ENCODE measurements at regions not wholly inside any gene's neighbourhood (a gene's known extent, or its start where the extent isn't known, plus 50 kb on each side); places are given as distances from the start of the nearest gene placed in this dataset.

GRCh38 chr1:115412733-115413132 is 74.7 kb upstream of the NGF start:
- no peak for DNase-seq (ENCODE audit: low read depth)

GRCh38 chr1:115412286-115412685 is 74.2 kb upstream of the NGF start:
- DNase-seq (ENCODE audit: low read depth) = no peak

- DNase-seq (ENCODE audit: low read depth) = peak; percentile 78
Measured at GRCh38 chr1:115411371-115412063, 73.5 kb upstream of the NGF start.

- DNase-seq (ENCODE audit: low read depth) = peak; percentile 10
Measured at GRCh38 chr1:115409094-115410015, 71.3 kb upstream of the NGF start.

GRCh38 chr1:115408533-115408932 is 70.5 kb upstream of the NGF start:
- no peak for DNase-seq (ENCODE audit: low read depth)

GRCh38 chr1:115404911-115405310 is 66.9 kb upstream of the NGF start:
- DNase-seq (ENCODE audit: low read depth) = no peak

- peak; percentile 26 for DNase-seq (ENCODE audit: low read depth)
Measured at GRCh38 chr1:115402753-115403184, 64.7 kb upstream of the NGF start.

- DNase-seq (ENCODE audit: low read depth) = no peak
Measured at GRCh38 chr1:115401676-115402075, 63.6 kb upstream of the NGF start.

- DNase-seq (ENCODE audit: low read depth) = no peak
Measured at GRCh38 chr1:115400891-115401290, 62.8 kb upstream of the NGF start.

- DNase-seq (ENCODE audit: low read depth) = no peak
Measured at GRCh38 chr1:115400426-115400825, 62.4 kb upstream of the NGF start.

GRCh38 chr1:115398745-115399144 is 60.7 kb upstream of the NGF start:
- DNase-seq (ENCODE audit: low read depth) = no peak

Measured in fibroblast of gingiva (primary cell).